GM12872 (cell line): ENCODE measurements at regions not wholly inside any gene's neighbourhood (a gene's known extent, or its start where the extent isn't known, plus 50 kb on each side); places are given as distances from the start of the nearest gene placed in this dataset.

Source experiments
- TF ChIP-seq, protein P1 (sequence below): IDR thresholded peaks from 3 replicates; pipeline ENCODE4 v1.5.1; 2011; ENCODE audit warnings: low read depth, mild to moderate bottlenecking, low read length, moderate library complexity; ENCODE audit not compliant: insufficient read depth

DNA sequence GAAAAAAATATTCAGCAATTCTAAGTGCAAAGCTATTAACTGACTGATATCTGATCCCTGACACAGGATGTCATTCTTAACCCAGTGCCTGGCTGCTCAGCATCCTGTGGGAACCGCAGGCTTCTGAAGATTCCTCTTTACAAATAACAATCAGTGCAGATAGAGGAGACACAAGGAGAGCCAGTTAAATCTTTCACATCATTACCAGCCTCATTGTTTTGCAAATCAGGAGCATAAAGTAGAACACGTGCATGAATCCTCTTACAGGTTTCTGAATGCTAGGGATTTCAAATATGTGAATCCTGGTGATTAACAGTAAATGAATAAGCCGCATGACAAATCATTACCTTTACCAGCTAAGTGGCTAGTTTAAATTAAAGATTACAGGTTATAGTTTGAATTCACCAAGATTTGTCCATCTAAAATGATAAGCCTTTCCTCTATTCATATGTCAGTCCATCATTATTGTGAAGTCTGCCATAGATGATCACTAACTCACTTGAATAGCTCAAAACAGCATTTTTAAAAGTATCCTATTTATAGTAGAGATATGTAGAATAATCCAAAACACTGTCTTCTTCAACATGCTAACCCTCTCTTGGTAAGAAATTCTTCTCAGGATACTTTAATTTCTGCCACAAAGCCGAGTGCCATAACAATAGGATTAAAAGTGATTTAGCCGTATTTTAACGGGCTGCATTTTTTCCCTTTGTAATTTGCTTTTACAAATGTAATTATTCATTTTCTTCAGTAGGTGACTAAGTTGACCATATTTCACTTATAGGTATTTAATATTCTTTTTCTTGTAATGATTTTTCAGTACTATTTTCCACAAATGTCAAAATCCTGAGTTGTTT, 367.3 kb upstream of the EPHA7 start:
- TF ChIP-seq, protein P1, sequence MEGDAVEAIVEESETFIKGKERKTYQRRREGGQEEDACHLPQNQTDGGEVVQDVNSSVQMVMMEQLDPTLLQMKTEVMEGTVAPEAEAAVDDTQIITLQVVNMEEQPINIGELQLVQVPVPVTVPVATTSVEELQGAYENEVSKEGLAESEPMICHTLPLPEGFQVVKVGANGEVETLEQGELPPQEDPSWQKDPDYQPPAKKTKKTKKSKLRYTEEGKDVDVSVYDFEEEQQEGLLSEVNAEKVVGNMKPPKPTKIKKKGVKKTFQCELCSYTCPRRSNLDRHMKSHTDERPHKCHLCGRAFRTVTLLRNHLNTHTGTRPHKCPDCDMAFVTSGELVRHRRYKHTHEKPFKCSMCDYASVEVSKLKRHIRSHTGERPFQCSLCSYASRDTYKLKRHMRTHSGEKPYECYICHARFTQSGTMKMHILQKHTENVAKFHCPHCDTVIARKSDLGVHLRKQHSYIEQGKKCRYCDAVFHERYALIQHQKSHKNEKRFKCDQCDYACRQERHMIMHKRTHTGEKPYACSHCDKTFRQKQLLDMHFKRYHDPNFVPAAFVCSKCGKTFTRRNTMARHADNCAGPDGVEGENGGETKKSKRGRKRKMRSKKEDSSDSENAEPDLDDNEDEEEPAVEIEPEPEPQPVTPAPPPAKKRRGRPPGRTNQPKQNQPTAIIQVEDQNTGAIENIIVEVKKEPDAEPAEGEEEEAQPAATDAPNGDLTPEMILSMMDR: no peak

DNA sequence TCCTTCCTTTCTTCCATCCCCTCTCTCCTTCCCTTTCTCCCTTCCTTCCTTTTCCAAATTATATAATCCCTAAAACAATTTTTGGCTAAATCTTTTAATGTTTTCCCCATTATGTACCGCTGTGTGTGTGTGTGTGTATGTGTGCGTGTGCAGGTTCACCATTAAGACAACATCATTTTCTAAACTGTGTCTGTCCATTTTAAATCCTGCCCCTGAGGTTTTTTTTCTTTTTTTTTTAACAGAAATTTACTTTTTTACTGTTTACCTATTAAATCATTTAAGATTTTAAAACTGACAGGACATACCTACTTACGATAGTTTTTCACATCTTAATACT, 366.3 kb upstream of the EPHA7 start:
- TF ChIP-seq, protein P1: no peak

DNA sequence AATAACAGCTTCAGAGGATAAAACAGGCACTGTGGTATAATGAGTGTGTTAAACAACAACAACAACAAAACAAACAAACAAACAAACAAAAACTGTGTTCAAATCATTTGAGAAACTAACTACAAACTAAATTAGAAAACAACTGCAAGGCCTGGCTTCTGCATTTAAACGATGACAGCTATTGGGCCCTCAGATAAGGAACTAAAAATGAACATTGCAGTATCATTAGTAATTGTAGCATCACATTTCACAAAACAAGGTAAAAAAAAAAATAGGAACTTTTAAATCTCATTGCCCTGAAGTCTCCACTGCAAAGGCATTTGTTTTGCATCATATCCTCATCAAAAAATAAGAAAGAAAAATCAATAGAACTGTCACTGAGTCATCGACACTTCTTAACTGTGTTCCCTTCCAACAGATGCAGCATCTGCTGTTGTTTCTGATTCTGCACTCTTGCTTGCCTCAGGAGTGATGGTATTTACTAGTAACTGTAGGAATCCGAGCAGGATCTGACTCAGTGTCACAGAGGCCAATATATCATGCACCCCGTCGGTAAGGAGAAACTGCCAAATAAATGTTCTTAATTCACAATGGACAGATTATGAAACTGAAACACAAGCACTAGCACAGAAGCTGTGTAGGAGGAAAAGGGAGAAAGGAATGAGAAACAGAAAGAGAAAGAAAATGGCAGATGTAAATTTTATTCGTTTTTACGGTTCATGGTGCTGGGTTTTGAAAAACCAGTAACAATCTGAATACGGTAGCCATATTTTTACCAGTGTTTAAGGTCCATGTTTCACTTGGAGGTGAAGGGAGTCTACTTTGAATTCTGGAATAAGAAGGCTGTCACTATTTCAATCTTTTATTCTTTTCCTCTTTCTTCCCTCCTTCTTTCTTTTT, 365.7 kb upstream of the EPHA7 start:
- TF ChIP-seq, protein P1: no peak

DNA sequence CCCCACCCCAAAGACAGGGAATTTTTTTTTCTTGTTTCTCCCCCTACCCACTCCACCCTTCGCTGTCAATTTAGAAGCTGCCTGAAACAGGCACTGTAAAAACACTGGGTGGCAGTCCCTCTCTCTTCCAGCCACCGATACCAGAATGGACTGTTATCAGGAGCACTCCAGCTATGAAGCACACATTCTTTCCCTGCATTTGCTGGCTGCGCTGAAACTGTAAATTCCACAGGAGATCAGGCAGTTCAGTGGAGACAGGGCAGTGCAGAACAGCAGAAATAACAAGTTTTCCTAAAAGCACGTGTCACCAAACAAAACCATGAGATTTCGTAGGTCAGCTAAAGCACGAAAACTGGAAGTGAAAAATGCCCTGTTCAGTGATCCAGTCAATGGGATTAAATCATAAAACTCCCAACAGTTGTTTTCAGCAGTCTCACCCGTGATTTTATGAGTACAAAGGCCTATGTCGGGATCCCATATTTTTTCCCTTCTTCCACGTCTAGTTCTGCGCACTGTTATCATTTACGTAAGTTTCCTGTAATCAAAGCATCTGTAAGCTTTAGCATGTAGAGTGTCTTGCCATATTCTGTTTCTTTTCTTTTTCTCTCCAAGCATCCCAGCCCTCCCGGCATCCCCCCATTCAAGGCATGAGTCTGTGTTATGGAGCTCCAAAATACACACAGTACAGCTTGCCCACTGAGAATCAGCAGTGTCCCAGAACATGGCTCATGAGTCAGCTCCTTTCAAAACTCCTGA, 359.9 kb upstream of the EPHA7 start:
- TF ChIP-seq, protein P1: no peak

DNA sequence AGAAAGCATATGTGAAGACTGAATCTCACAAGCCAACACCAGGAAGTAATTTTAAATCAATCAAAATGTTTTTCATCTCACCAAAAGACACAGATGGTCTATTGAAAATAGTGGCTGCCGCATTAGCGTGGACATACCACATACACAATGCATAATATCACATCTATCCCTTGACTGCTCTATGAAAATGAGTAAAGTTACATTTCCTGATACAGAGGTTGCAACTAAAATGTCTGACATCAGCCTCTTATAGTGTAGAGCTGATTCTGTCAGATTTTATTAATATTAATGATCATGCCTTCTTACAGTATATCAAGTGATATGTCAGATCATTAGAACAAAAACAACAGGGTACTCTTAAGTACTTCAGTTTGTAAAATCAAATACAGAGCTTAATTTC, 339.8 kb upstream of the EPHA7 start:
- TF ChIP-seq, protein P1: no peak

DNA sequence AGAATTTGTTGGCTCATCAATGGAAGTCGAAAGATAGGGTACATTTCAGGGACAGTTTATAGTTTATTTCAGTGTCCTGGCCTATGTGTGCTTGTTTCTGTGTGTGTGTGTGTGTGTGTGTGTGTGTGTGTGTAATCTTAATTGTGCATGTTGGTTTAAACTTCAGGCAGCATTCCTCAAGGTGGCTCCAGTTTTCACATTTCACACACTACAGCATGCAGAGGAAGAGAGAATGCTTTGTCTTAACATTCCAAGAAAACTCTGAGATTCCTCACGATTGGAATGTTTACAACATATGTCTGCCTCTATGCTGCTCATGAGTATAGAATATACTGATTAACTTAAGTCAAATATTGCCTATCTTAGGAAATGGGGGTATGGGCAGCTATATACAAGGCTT, 332.6 kb upstream of the EPHA7 start:
- TF ChIP-seq, protein P1: no peak

DNA sequence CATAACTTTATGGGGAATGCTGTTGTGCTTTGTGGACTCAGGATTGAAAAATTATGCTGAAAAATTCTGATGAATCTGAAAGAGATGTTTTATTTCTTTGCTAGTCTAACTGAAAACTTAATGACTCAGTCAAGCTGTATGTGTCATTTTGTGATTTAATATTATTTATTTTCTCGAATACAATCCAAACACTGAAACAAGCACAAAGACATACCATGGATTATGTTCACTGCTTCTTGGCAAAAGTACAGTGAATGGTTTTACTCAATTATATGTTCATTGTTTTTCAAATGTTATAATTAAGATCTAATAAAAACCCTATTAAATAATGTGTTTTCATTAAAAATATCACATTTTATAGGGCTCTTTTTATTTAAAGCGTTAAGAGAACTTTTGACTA, 330.6 kb upstream of the EPHA7 start:
- TF ChIP-seq, protein P1: no peak
